Keratinocyte (primary cell): ENCODE measurements at regions not wholly inside any gene's neighbourhood (a gene's known extent, or its start where the extent isn't known, plus 50 kb on each side); places are given as distances from the start of the nearest gene placed in this dataset.

ENCODE experiments used
- DNase-seq: peaks from one replicate; pipeline ENCODE4 v3.0.0-alpha.2; 2011; ENCODE audit warnings: low read depth, missing footprints, low spot score
- FAIRE-seq: peaks from 2 replicates; lab custom pipeline; 2011; peaks lifted over from hg19 to GRCh38; lab: Jason Lieb, UNC
- H2AFZ ChIP-seq: 2 replicates; pipeline ENCODE4 v1.6.0; 2012; ENCODE audit warnings: low read length, control low read depth, inconsistent platforms; ENCODE audit not compliant: control insufficient read depth
- H3K27ac ChIP-seq: 2 replicates; pipeline ENCODE4 v1.5.1; 2011; ENCODE audit warnings: low read length; ENCODE audit not compliant: control insufficient read depth, insufficient read depth
- H3K27me3 ChIP-seq: 3 replicates; pipeline ENCODE4 v1.6.0; 2011; ENCODE audit warnings: low read length; ENCODE audit not compliant: control insufficient read depth, insufficient read depth; ENCODE audit errors: extremely low read depth
- H3K36me3 ChIP-seq, 2 experiments: 2 replicates in 1 of 2; 3 replicates in 1 of 2; pipeline ENCODE4 v1.5.1; 2011; ENCODE audit warnings: low read length in 2 of 2, mild to moderate bottlenecking in 1 of 2; ENCODE audit not compliant: control insufficient read depth in 2 of 2, insufficient read depth in 2 of 2; ENCODE audit errors: extremely low read depth in 1 of 2
- H3K4me1 ChIP-seq: 3 replicates; pipeline ENCODE4 v1.5.1; 2011; ENCODE audit warnings: low read length; ENCODE audit not compliant: control insufficient read depth, insufficient read depth; ENCODE audit errors: extremely low read depth
- H3K4me2 ChIP-seq: 3 replicates; pipeline ENCODE4 v1.6.0; 2011; ENCODE audit warnings: low read depth, low read length; ENCODE audit not compliant: control insufficient read depth, insufficient read depth; ENCODE audit errors: extremely low read depth
- H3K4me3 ChIP-seq, 3 experiments: fragments of 200-600 bp in 1 of 3; sonication (generic) in 1 of 3; 2 replicates in 2 of 3; 3 replicates in 1 of 3; pipeline ENCODE4 v1.5.1; 2011 to 2016; ENCODE audit warnings: low read length in 3 of 3, mild to moderate bottlenecking in 3 of 3, control low read depth in 2 of 3, inconsistent platforms in 1 of 3, low read depth in 1 of 3, mixed read lengths in 1 of 3, mixed run types in 1 of 3, moderate library complexity in 1 of 3; ENCODE audit not compliant: control insufficient read depth in 2 of 3, insufficient read depth in 2 of 3; ENCODE audit errors: extremely low read depth in 1 of 3
- H3K79me2 ChIP-seq: 2 replicates; pipeline ENCODE4 v1.6.0; 2012; ENCODE audit warnings: low read length; ENCODE audit not compliant: control insufficient read depth, insufficient read depth
- H3K9ac ChIP-seq: 3 replicates; pipeline ENCODE4 v1.6.0; 2011; ENCODE audit warnings: low read length; ENCODE audit not compliant: control insufficient read depth, insufficient read depth; ENCODE audit errors: extremely low read depth
- H3K9me1 ChIP-seq: 3 replicates; pipeline ENCODE4 v1.6.0; 2011; ENCODE audit warnings: low read length; ENCODE audit not compliant: control insufficient read depth, insufficient read depth; ENCODE audit errors: extremely low read depth
- H3K9me3 ChIP-seq: 2 replicates; pipeline ENCODE4 v1.5.1; 2012; ENCODE audit warnings: low read depth, low read length; ENCODE audit not compliant: control insufficient read depth
- H4K20me1 ChIP-seq: 3 replicates; pipeline ENCODE4 v1.6.0; 2011; ENCODE audit warnings: low read length; ENCODE audit not compliant: control insufficient read depth, insufficient read depth; ENCODE audit errors: extremely low read depth
- EZH2 ChIP-seq: IDR thresholded peaks from one replicate; pipeline ENCODE4 v1.6.1; 2012; ENCODE audit warnings: inconsistent platforms, mild to moderate bottlenecking, low read length, moderate library complexity
- dilution Hi-C: fragments of 300-500 bp; cut with MboI; formaldehyde crosslinking; loops from one replicate; pipeline ENCODE4 v1.7.0; 2020; ENCODE audit warnings: low sequenced_read_pairs; ENCODE audit not compliant: extremely low pct_ligation_motif_present
- TF ChIP-seq, protein P1 (sequence below), 3 experiments: IDR thresholded peaks in 1 of 3; conservative IDR thresholded peaks in 1 of 3; optimal IDR thresholded peaks in 1 of 3; 2 replicates in 2 of 3; 3 replicates in 1 of 3; pipeline versions ENCODE3 to v1.5.1; 2011; ENCODE audit warnings: low read length in 3 of 3, mild to moderate bottlenecking in 3 of 3, moderate library complexity in 2 of 3, control low read depth in 1 of 3, inconsistent platforms in 1 of 3; ENCODE audit not compliant: insufficient read depth in 2 of 3; ENCODE audit errors: extremely low read depth in 1 of 3

DNA sequence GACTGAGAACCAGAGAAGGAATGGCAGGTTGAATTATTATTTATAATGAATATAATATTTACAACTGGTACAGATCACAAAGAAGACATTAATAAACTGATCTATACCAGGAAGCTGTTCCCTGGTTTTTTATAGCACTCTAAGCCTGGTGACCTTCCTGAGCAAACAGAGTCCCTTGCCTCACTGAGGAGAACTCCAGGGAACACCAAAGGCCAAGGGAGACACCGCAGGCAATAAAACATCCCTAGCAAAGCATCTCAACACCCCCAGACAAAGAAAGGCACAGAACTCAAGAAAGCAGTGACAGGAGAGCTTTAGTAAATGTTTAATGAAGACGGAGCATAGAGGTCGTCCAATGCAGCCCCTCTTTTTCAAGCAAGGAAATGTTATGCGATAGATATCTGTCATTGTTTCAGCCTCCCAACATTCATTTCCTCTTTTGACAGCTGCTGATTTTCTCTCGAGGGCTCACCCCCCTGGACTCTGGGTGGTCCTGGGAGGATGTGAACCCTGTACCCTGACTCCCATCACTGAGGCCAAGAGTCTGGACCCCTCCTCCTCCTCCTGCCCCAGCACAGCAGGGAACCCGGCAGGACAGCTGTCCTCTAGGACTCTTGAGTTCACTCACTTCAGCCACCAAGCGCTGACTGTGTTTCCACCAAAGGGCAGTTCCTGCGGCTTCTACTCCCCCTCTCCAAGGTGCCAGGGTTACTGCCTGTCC is 342.5 kb upstream of the GATB start:
- Histone ChIP-seq H4K20me1 (no peaks in the 10 kb centered on the region), H3K27me3 (no peaks in the 10 kb centered on the region), H3K27ac (no peak overlapping the region), H3K79me2 (no peaks in the 10 kb centered on the region), H3K4me1 (peaks cover 39% of the 10 kb centered on the region), H3K9me3 (no peaks in the 10 kb centered on the region), H3K9me1 (no peaks in the 10 kb centered on the region), H2AFZ (no peak overlapping the region), H3K4me3 (no peak overlapping the region), H3K9ac (no peak overlapping the region), H3K36me3 (no peaks in the 10 kb centered on the region), H3K4me2 (no peak overlapping the region)
- FAIRE-seq: no peak
- DNase-seq: no peak
- TF ChIP-seq EZH2: no peak
- TF ChIP-seq, protein P1, sequence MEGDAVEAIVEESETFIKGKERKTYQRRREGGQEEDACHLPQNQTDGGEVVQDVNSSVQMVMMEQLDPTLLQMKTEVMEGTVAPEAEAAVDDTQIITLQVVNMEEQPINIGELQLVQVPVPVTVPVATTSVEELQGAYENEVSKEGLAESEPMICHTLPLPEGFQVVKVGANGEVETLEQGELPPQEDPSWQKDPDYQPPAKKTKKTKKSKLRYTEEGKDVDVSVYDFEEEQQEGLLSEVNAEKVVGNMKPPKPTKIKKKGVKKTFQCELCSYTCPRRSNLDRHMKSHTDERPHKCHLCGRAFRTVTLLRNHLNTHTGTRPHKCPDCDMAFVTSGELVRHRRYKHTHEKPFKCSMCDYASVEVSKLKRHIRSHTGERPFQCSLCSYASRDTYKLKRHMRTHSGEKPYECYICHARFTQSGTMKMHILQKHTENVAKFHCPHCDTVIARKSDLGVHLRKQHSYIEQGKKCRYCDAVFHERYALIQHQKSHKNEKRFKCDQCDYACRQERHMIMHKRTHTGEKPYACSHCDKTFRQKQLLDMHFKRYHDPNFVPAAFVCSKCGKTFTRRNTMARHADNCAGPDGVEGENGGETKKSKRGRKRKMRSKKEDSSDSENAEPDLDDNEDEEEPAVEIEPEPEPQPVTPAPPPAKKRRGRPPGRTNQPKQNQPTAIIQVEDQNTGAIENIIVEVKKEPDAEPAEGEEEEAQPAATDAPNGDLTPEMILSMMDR (optimal IDR thresholded peaks at IDR 0.05 in 1 of 3, IDR thresholded peaks at IDR 0.05 in 1 of 3, conservative IDR thresholded peaks at IDR 0.05 in 1 of 3; ENCODE audit: extremely low read depth in 1 of 3, insufficient read depth in 2 of 3, low read length in 3 of 3): no peak
- dilution Hi-C loops: no loop called here

DNA sequence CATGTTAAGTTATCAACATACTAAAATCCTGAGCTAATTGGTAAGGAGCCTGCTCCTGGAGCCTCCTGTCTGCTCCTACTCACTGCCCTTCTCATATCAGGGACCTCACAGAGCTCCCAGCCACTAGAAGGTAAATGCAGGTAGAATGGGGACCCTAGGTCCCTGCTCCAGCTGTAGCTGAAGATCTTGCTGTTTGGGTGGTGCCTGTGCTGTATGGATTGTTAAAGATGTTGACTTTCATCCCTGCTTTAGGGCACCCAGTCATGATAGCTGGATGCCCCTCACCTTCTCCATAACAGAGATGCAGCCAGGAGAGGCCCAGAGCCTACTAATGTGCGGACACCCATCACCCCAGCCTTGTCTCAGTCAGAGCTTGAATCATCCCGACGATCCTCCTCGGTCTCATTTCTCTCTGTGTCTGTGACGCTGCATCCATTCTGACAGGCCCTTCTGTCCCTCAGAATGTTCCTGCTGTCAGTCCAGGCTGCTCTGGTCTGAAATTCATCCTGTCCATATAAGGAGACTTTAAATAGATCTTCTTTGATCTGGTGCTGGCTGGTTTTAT is 341.7 kb upstream of the GATB start:
- Histone ChIP-seq H3K79me2 (no peaks in the 10 kb centered on the region), H3K9ac (peak overlapping the region; percentile 67), H3K4me3 (no peak overlapping the region), H3K4me2 (peak overlapping the region; percentile 62), H3K27me3 (no peaks in the 10 kb centered on the region), H3K27ac (peak overlapping the region; percentile 89), H3K36me3 (no peaks in the 10 kb centered on the region), H3K4me1 (peaks cover 39% of the 10 kb centered on the region), H3K9me3 (no peaks in the 10 kb centered on the region), H3K9me1 (no peaks in the 10 kb centered on the region), H4K20me1 (no peaks in the 10 kb centered on the region), H2AFZ (peak overlapping the region; percentile 35)
- dilution Hi-C loops: no loop called here
- FAIRE-seq (no peak), DNase-seq (no peak)
- no peak for TF ChIP-seq EZH2
- TF ChIP-seq, protein P1 (optimal IDR thresholded peaks at IDR 0.05 in 1 of 3, IDR thresholded peaks at IDR 0.05 in 1 of 3, conservative IDR thresholded peaks at IDR 0.05 in 1 of 3; ENCODE audit: extremely low read depth in 1 of 3, insufficient read depth in 2 of 3, low read length in 3 of 3): no peak
